ENCODE measurements at regions not wholly inside any gene's neighbourhood (a gene's known extent, or its start where the extent isn't known, plus 50 kb on each side); places are given as distances from the start of the nearest gene placed in this dataset.
A peak's percentile ranks its signal among the peaks of the same experiment; 100 is the strongest.

GRCh38 chr4:24054910-24055309 lies 165.1 kb upstream of the PPARGC1A start:
- ATAC-seq = no peak
- no peak for TF ChIP-seq CTCF (IDR thresholded peaks at IDR 0.05)

GRCh38 chr4:24053934-24054333 lies 164.1 kb upstream of the PPARGC1A start:
- DNase-seq (no peak), ATAC-seq (no peak)
- Histone ChIP-seq H3K27me3 (no peaks in the 10 kb centered on the region), H3K36me3 (no peaks in the 10 kb centered on the region), H3K27ac (no peak overlapping the region), H3K4me3 (no peak overlapping the region), H3K4me1 (no peaks in the 10 kb centered on the region), H3K9me3 (no peaks in the 10 kb centered on the region)
- intact Hi-C loops (cut with DNase I) = no loop called here
- TF ChIP-seq CTCF (IDR thresholded peaks at IDR 0.05) = no peak

More at GRCh38 chr4:24054910-24055309, 165.1 kb upstream of the PPARGC1A start:
- H3K36me3 ChIP-seq = no peaks in the 10 kb centered on the region
- no peaks in the 10 kb centered on the region for H3K4me1 ChIP-seq
- DNase-seq = no peak
- intact Hi-C loops (cut with DNase I) = no loop called here
- H3K9me3 ChIP-seq = no peaks in the 10 kb centered on the region
- no peak overlapping the region for H3K4me3 ChIP-seq
- no peaks in the 10 kb centered on the region for H3K27me3 ChIP-seq
- no peak overlapping the region for H3K27ac ChIP-seq

GRCh38 chr4:24044610-24045589 lies 155.1 kb upstream of the PPARGC1A start:
- H3K27ac ChIP-seq = no peak overlapping the region
- peak in 1 of 4 donors; percentile 39 for DNase-seq
- H3K9me3 ChIP-seq = no peaks in the 10 kb centered on the region
- no peaks in the 10 kb centered on the region for H3K27me3 ChIP-seq
- no peaks in the 10 kb centered on the region for H3K36me3 ChIP-seq
- no peaks in the 10 kb centered on the region for H3K4me1 ChIP-seq
- no peak overlapping the region for H3K4me3 ChIP-seq
- peak; percentile 85 for ATAC-seq
- TF ChIP-seq CTCF (IDR thresholded peaks at IDR 0.05) = no peak
- intact Hi-C loops (cut with DNase I) = no loop called here

- Histone ChIP-seq H3K27me3 (no peaks in the 10 kb centered on the region), H3K27ac (no peak overlapping the region), H3K36me3 (no peaks in the 10 kb centered on the region), H3K4me3 (no peak overlapping the region), H3K9me3 (no peaks in the 10 kb centered on the region), H3K4me1 (no peaks in the 10 kb centered on the region)
- no peak for DNase-seq
- ATAC-seq = no peak
- intact Hi-C loops (cut with DNase I) = no loop called here
- TF ChIP-seq CTCF (IDR thresholded peaks at IDR 0.05) = no peak
Measured at GRCh38 chr4:24042094-24042493, 152.2 kb upstream of the PPARGC1A start.

GRCh38 chr4:24040811-24041210 lies 151.0 kb upstream of the PPARGC1A start:
- no peaks in the 10 kb centered on the region for H3K4me1 ChIP-seq
- TF ChIP-seq CTCF (IDR thresholded peaks at IDR 0.05) = no peak
- H3K27me3 ChIP-seq = no peaks in the 10 kb centered on the region
- H3K36me3 ChIP-seq = no peaks in the 10 kb centered on the region
- ATAC-seq (no peak), DNase-seq (peak in 2 of 4 donors; percentile 38 to 46)
- intact Hi-C loops (cut with DNase I) = no loop called here
- H3K27ac ChIP-seq = no peak overlapping the region
- H3K9me3 ChIP-seq = no peaks in the 10 kb centered on the region
- no peak overlapping the region for H3K4me3 ChIP-seq
